PC-3 (cell line): ENCODE measurements at regions not wholly inside any gene's neighbourhood (a gene's known extent, or its start where the extent isn't known, plus 50 kb on each side); places are given as distances from the start of the nearest gene placed in this dataset.
A peak's percentile ranks its signal among the peaks of the same experiment; 100 is the strongest.

Experiments
- ATAC-seq: fragments of 200-7000 bp; cut with Tn5 transposase; 2 replicates; pipeline ENCODE4 v1.9.1; 2020; ENCODE audit warnings: mild to moderate bottlenecking, moderate library complexity
- BruUV-seq: library from RNA; stranded (reverse); fragments of 400-500 nt; replicated peaks from 2 replicates; lab custom pipeline; 2021; lab: Mats Ljungman, UMichigan
- CTCF ChIA-PET: fragments of 300-600 bp; sonication (Branson Sonifier 250); formaldehyde crosslinking; loops from one replicate; lab custom pipeline; 2022; ENCODE audit warnings: antibody characterized with exemption; lab: Charles Lee
- POLR2A ChIA-PET: fragments of 300-600 bp; sonication (Branson Sonifier 250); formaldehyde crosslinking; loops from one replicate; lab custom pipeline; 2022; ENCODE audit warnings: antibody characterized with exemption; ENCODE audit not compliant: unreplicated experiment; lab: Charles Lee
- DNase-seq: peaks from one replicate; pipeline ENCODE4 v3.0.0-alpha.2; 2015
- H2AFZ ChIP-seq: fragments of 300-600 bp; sonication (generic); 2 replicates; pipeline ENCODE4 v1.6.0; 2016; ENCODE audit warnings: antibody characterized with exemption, low read length
- H3F3A ChIP-seq: fragments of 300-600 bp; sonication (generic); one replicate; pipeline ENCODE4 v1.6.0; 2017; ENCODE audit warnings: antibody characterized with exemption, low read length, control low read depth, mild to moderate bottlenecking; ENCODE audit not compliant: unreplicated experiment
- H3K27ac ChIP-seq: fragments of 300-600 bp; sonication (generic); 2 replicates; pipeline ENCODE4 v1.5.1; 2016; ENCODE audit warnings: mild to moderate bottlenecking, low read length
- H3K27me3 ChIP-seq: fragments of 300-600 bp; sonication (generic); 2 replicates; pipeline ENCODE4 v1.6.1; 2016; ENCODE audit warnings: low read length, mixed read lengths
- H3K36me3 ChIP-seq: fragments of 300-600 bp; sonication (generic); 2 replicates; pipeline ENCODE4 v1.6.1; 2016; ENCODE audit warnings: low read depth, mixed run types, low read length, mixed read lengths
- H3K4me1 ChIP-seq: fragments of 300-600 bp; sonication (generic); 2 replicates; pipeline ENCODE4 v1.5.1; 2016; ENCODE audit warnings: low read length; ENCODE audit not compliant: insufficient read depth
- H3K4me2 ChIP-seq: fragments of 300-600 bp; sonication (generic); 2 replicates; pipeline ENCODE4 v1.6.0; 2016; ENCODE audit warnings: low read length
- H3K4me3 ChIP-seq: fragments of 300-600 bp; sonication (generic); 2 replicates; pipeline ENCODE4 v1.5.1; 2016; ENCODE audit warnings: mild to moderate bottlenecking, low read length, mixed read lengths
- H3K79me2 ChIP-seq: fragments of 300-600 bp; sonication (generic); 2 replicates; pipeline ENCODE4 v1.6.1; 2017; ENCODE audit warnings: low read length, mixed read lengths
- H3K9ac ChIP-seq: fragments of 300-600 bp; sonication (generic); 2 replicates; pipeline ENCODE4 v1.6.0; 2016; ENCODE audit warnings: mild to moderate bottlenecking, low read length
- H3K9me2 ChIP-seq: fragments of 300-600 bp; sonication (generic); replicated peaks from 2 replicates; pipeline ENCODE4 v1.6.1; 2016; ENCODE audit warnings: mixed run types, low read length, mixed read lengths
- H3K9me3 ChIP-seq: fragments of 300-600 bp; sonication (generic); 2 replicates; pipeline ENCODE4 v1.6.1; 2016; ENCODE audit warnings: low read length, mixed read lengths
- H4K20me1 ChIP-seq: fragments of 300-600 bp; sonication (generic); 2 replicates; pipeline ENCODE4 v1.6.1; 2016; ENCODE audit warnings: low read length, mixed read lengths
- CTCF ChIP-seq: fragments of 300-600 bp; sonication (generic); conservative IDR thresholded peaks from 2 replicates; pipeline ENCODE4 v1.5.1; 2017; ENCODE audit warnings: antibody characterized with exemption, low read depth, mild to moderate bottlenecking, low read length
- EZH2 ChIP-seq: fragments of 300-600 bp; sonication (generic); IDR thresholded peaks from one replicate; pipeline ENCODE4 v1.6.1; 2017; ENCODE audit warnings: antibody characterized with exemption, mild to moderate bottlenecking, low read length; ENCODE audit not compliant: unreplicated experiment
- EZH2phosphoT487 ChIP-seq: fragments of 300-600 bp; sonication (generic); IDR thresholded peaks from 2 replicates; pipeline ENCODE4 v1.6.1; 2018; ENCODE audit warnings: mild to moderate bottlenecking, antibody characterized with exemption, low read length, borderline replicate concordance
- intact Hi-C: fragments of 100-400 bp; cut with micrococcal nuclease; formaldehyde crosslinking; loops from 2 replicates; pipeline ENCODE4 v1.9.0; 2023

- no peak for TF ChIP-seq EZH2phosphoT487
- TF ChIP-seq EZH2, result no peak
- no peak overlapping the region for H3K9ac ChIP-seq
- no peaks in the 10 kb centered on the region for H3K9me2 ChIP-seq
- no peaks in the 10 kb centered on the region for H3K79me2 ChIP-seq
- ATAC-seq (no peak), DNase-seq (peak; percentile 31)
- no peak overlapping the region for H3K4me3 ChIP-seq
- no peak overlapping the region for H3K27ac ChIP-seq
- H3K9me3 ChIP-seq, result no peaks in the 10 kb centered on the region
- no peaks in the 10 kb centered on the region for H3K27me3 ChIP-seq
- peaks cover 9% of the 10 kb centered on the region for H3K4me1 ChIP-seq
- no TSS peak for BruUV-seq
- POLR2A ChIA-PET, result no interaction called here
- H3F3A ChIP-seq, result no peaks in the 10 kb centered on the region
- H3K36me3 ChIP-seq, result no peaks in the 10 kb centered on the region
- CTCF ChIA-PET, result no interaction called here
- intact Hi-C loops, result no loop called here
- no peaks in the 10 kb centered on the region for H4K20me1 ChIP-seq
- H3K4me2 ChIP-seq, result no peak overlapping the region
- no peak overlapping the region for H2AFZ ChIP-seq
Measured at GRCh38 chr9:78572266-78572665, 275.3 kb downstream of the PSAT1 start.

- no peak overlapping the region for H3K9ac ChIP-seq
- intact Hi-C loops, result no loop called here
- no peak for TF ChIP-seq CTCF
- no peak for TF ChIP-seq EZH2phosphoT487
- no peaks in the 10 kb centered on the region for H3K9me2 ChIP-seq
- ChIA-PET POLR2A (no interaction called here), CTCF (no interaction called here)
- H3K9me3 ChIP-seq, result no peaks in the 10 kb centered on the region
- H3K4me1 ChIP-seq, result 0 out of 2 replicates have a peak, but pooled peaks cover 4% of the 10 kb centered on the region
- no peak for ATAC-seq
- no TSS peak for BruUV-seq
- no peak overlapping the region for H3K4me2 ChIP-seq
- H3F3A ChIP-seq, result no peaks in the 10 kb centered on the region
- DNase-seq, result no peak
- H3K4me3 ChIP-seq, result no peak overlapping the region
- no peaks in the 10 kb centered on the region for H3K36me3 ChIP-seq
- no peak overlapping the region for H3K27ac ChIP-seq
- H3K79me2 ChIP-seq, result no peaks in the 10 kb centered on the region
- no peak overlapping the region for H2AFZ ChIP-seq
- H3K27me3 ChIP-seq, result no peaks in the 10 kb centered on the region
- H4K20me1 ChIP-seq, result no peaks in the 10 kb centered on the region
Measured at GRCh38 chr9:78573205-78573604, 276.3 kb downstream of the PSAT1 start.

GRCh38 chr9:78573669-78574068 lies 276.7 kb downstream of the PSAT1 start:
- no peaks in the 10 kb centered on the region for H3K9me2 ChIP-seq
- intact Hi-C loops, result no loop called here
- ATAC-seq (no peak), DNase-seq (no peak)
- ChIA-PET CTCF (no interaction called here), POLR2A (no interaction called here)
- H3K4me1 ChIP-seq, result 0 out of 2 replicates have a peak, but pooled peaks cover 4% of the 10 kb centered on the region
- H3K9me3 ChIP-seq, result no peaks in the 10 kb centered on the region
- no peaks in the 10 kb centered on the region for H3K27me3 ChIP-seq
- no peak overlapping the region for H3K4me2 ChIP-seq
- H3K79me2 ChIP-seq, result no peaks in the 10 kb centered on the region
- H3K36me3 ChIP-seq, result no peaks in the 10 kb centered on the region
- no peaks in the 10 kb centered on the region for H4K20me1 ChIP-seq
- H2AFZ ChIP-seq, result no peak overlapping the region
- H3K27ac ChIP-seq, result no peak overlapping the region
- BruUV-seq, result no TSS peak
- no peaks in the 10 kb centered on the region for H3F3A ChIP-seq
- no peak overlapping the region for H3K9ac ChIP-seq
- H3K4me3 ChIP-seq, result no peak overlapping the region
- TF ChIP-seq CTCF (no peak), EZH2phosphoT487 (no peak), EZH2 (no peak)
